Kidney (tissue), 13 donors: ENCODE measurements at regions not wholly inside any gene's neighbourhood (a gene's known extent, or its start where the extent isn't known, plus 50 kb on each side); places are given as distances from the start of the nearest gene placed in this dataset.
A peak's percentile ranks its signal among the peaks of the same experiment; 100 is the strongest.

Experiments used
- DNase-seq, 5 donors: peaks; one replicate each; pipeline ENCODE4 v3.0.0-alpha.2; 2013 to 2020
- FAIRE-seq: peaks from 2 replicates; lab custom pipeline; 2012; peaks lifted over from hg19 to GRCh38; lab: Jason Lieb, UNC
- H3K27ac ChIP-seq, 2 donors: one replicate each; pipeline ENCODE4 v1.7.0; 2013; ENCODE audit warnings: low read depth in 2 of 2, low read length in 2 of 2, inconsistent platforms in 1 of 2
- H3K27me3 ChIP-seq: one replicate; pipeline ENCODE4 v1.7.1; 2013; ENCODE audit warnings: low read length, inconsistent platforms; ENCODE audit not compliant: control insufficient read depth, insufficient read depth
- H3K36me3 ChIP-seq, 3 donors: one replicate each; pipeline versions ENCODE4 v1.7.0 to v1.7.1; 2013; ENCODE audit warnings: low read length in 3 of 3, control low read depth in 1 of 3, inconsistent platforms in 1 of 3; ENCODE audit not compliant: insufficient read depth in 3 of 3, control insufficient read depth in 2 of 3
- H3K4me1 ChIP-seq, 3 donors: one replicate each; pipeline versions ENCODE4 v1.7.0 to v1.7.1; 2013; ENCODE audit warnings: low read length in 3 of 3, inconsistent platforms in 1 of 3, low read depth in 1 of 3; ENCODE audit not compliant: control insufficient read depth in 2 of 3, insufficient read depth in 2 of 3
- H3K4me3 ChIP-seq, 3 donors: one replicate each; pipeline versions ENCODE4 v1.7.0 to v1.8.1; 2013; ENCODE audit warnings: low read length in 3 of 3, control low read depth in 1 of 3, inconsistent platforms in 1 of 3
- H3K9ac ChIP-seq, 3 donors: one replicate each; pipeline versions ENCODE4 v1.7.0 to v1.7.1; 2013; ENCODE audit warnings: low read length in 3 of 3, control low read depth in 1 of 3, inconsistent platforms in 1 of 3
- H3K9me3 ChIP-seq, 3 donors: one replicate each; pipeline versions ENCODE4 v1.7.0 to v1.7.1; 2013; ENCODE audit warnings: low read length in 3 of 3, control low read depth in 1 of 3, inconsistent platforms in 1 of 3; ENCODE audit not compliant: control insufficient read depth in 2 of 3, insufficient read depth in 1 of 3
- intact Hi-C: fragments of 100-400 bp; cut with DNase I; formaldehyde crosslinking; loops from one replicate; pipeline ENCODE4 v1.11.1; 2022
- TF ChIP-seq, protein P1 (sequence below): IDR thresholded peaks from 3 replicates; pipeline ENCODE4 v1.5.1; 2012; ENCODE audit warnings: mild to moderate bottlenecking, moderate library complexity, borderline replicate concordance; ENCODE audit not compliant: insufficient read depth; ENCODE audit errors: extremely low read depth
- donor health status: control.
- donor health status: control.
- donor health status: control.
- donor health status: control.
- donor health status: control.
- donor health status: DM: yes; HTN: yes; CAD: no.
- donor health status: Normal renal cell carcinoma (clear cell type).

DNA sequence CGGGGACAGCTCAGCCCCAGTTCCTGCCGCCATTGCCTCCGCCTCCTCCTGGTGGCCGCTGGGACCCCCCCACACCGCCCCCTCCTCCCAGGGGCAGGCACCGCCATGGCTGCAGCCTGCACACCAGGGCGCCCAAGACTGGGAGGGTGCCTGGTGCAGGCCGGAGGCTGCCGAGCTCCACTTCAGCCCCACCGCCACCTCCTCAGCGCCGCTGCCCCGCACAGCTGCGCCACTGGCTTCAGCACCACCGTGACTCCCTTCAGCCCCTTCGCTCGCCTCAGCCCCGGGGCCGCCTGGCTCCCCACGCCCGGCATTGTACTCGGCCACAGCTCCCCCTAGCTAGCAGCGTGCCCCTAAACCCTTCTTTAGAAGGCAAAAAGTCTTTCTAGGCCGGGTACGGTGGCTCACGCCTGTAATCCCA lies 131.1 kb downstream of the CRYBB2 start:
- Histone ChIP-seq H3K9me3 (no peaks in the 10 kb centered on the region), H3K4me3 (no peak overlapping the region), H3K27me3 (no peaks in the 10 kb centered on the region), H3K36me3 (peaks cover 0 to 30% (median 23%) of the 10 kb centered on the region in 3 donors), H3K4me1 (no peaks in the 10 kb centered on the region), H3K27ac (no peak overlapping the region), H3K9ac (no peak overlapping the region)
- no peak for FAIRE-seq
- TF ChIP-seq, protein P1, sequence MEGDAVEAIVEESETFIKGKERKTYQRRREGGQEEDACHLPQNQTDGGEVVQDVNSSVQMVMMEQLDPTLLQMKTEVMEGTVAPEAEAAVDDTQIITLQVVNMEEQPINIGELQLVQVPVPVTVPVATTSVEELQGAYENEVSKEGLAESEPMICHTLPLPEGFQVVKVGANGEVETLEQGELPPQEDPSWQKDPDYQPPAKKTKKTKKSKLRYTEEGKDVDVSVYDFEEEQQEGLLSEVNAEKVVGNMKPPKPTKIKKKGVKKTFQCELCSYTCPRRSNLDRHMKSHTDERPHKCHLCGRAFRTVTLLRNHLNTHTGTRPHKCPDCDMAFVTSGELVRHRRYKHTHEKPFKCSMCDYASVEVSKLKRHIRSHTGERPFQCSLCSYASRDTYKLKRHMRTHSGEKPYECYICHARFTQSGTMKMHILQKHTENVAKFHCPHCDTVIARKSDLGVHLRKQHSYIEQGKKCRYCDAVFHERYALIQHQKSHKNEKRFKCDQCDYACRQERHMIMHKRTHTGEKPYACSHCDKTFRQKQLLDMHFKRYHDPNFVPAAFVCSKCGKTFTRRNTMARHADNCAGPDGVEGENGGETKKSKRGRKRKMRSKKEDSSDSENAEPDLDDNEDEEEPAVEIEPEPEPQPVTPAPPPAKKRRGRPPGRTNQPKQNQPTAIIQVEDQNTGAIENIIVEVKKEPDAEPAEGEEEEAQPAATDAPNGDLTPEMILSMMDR: no peak
- intact Hi-C loops: no loop called here
- DNase-seq: peak in 2 of 5 donors; percentile 22 to 72

DNA sequence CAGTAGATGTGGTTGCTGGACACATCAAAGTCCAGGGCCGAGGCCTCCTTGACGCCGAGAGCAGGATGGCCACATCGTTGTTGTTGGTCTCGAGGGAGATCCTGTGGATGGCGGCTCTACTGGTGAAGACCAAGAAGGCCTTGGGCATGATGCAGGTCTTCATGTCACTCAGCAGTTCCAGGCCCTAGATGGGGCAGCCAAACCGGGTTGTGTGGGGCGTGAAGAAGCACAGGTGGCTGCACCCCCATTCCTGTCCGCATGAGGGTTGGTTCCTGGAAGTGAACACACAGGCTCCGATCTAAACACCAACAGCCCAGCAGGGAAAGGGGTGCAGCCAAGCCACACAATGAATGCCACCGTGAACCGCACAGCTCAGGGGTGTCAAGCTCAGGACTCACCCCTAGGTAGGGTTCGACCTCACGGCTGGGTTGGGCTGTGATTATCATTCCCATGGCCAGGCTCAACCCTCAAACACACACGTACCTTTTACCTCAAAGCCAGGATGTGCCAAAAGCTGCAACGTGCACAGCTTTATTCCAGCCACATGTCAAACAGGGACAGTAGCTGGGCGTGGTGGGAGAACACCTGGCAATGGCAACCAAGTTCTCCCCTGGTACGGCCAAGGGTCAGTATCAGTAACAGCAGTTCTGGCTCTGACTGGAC lies 132.3 kb downstream of the CRYBB2 start:
- H3K4me1 ChIP-seq: no peaks in the 10 kb centered on the region
- H3K9me3 ChIP-seq: no peaks in the 10 kb centered on the region
- H3K36me3 ChIP-seq: peaks cover 0 to 32% (median 27%) of the 10 kb centered on the region in 3 donors
- no peaks in the 10 kb centered on the region for H3K27me3 ChIP-seq
- H3K27ac ChIP-seq: no peak overlapping the region
- intact Hi-C loops: no loop called here
- DNase-seq (peak in 1 of 5 donors; percentile 20), FAIRE-seq (no peak)
- no peak overlapping the region for H3K9ac ChIP-seq
- no peak overlapping the region for H3K4me3 ChIP-seq
- TF ChIP-seq, protein P1: no peak

DNA sequence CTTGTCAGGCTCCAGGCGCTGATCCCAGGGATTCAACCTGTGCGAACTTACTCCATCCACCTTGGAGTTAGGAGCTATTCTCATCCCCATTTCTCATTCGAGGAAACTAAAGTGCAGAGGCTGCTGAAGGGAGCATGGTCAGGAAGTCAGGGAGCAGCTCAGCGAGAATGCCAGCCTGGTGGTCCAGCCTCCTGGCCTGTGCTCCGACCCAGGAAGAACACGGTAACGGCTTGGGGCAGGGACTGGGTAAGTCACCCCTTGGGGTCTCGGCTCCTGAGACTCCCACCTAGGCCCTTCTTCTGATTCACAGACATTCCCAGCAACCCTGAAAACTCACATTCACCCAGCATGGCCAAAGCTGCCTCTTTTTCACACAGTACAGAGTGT lies 132.8 kb downstream of the CRYBB2 start:
- Histone ChIP-seq H3K36me3 (peaks cover 0 to 37% (median 31%) of the 10 kb centered on the region in 3 donors), H3K9me3 (no peaks in the 10 kb centered on the region), H3K4me3 (no peak overlapping the region), H3K27ac (no peak overlapping the region), H3K4me1 (no peaks in the 10 kb centered on the region), H3K9ac (no peak overlapping the region), H3K27me3 (no peaks in the 10 kb centered on the region)
- TF ChIP-seq, protein P1: no peak
- intact Hi-C loops: no loop called here
- DNase-seq (no peak), FAIRE-seq (no peak)
